ENCODE measurements at regions not wholly inside any gene's neighbourhood (a gene's known extent, or its start where the extent isn't known, plus 50 kb on each side); places are given as distances from the start of the nearest gene placed in this dataset.

- Histone ChIP-seq H3K27me3 (no peaks in the 10 kb centered on the region), H3K36me3 (no peaks in the 10 kb centered on the region), H3K9me3 (peaks cover 0 to 28% (median 15%) of the 10 kb centered on the region in 4 donors), H3K4me3 (no peak overlapping the region), H3K4me1 (no peaks in the 10 kb centered on the region), H3K27ac (no peak overlapping the region)
- intact Hi-C loops (cut with DNase I; ENCODE audit: low total_unique reads) = no loop called here
- DNase-seq = no peak
- 39 to 58% (median 46%) methylated on average over 8 of the region's 8 CpGs for WGBS, 5 donors
- no peak for TF ChIP-seq POLR2AphosphoS5 (IDR thresholded peaks at IDR 0.05)
- no peak for TF ChIP-seq CTCF (IDR thresholded peaks at IDR 0.05)
- TF ChIP-seq EP300 (IDR thresholded peaks at IDR 0.05) = no peak
- no peak for TF ChIP-seq POLR2A (IDR thresholded peaks at IDR 0.05)
Measured at GRCh38 chr5:4275232-4275631, 679.6 kb downstream of the IRX1 start.

- intact Hi-C loops (cut with DNase I; ENCODE audit: low total_unique reads) = no loop called here
- TF ChIP-seq EP300 (IDR thresholded peaks at IDR 0.05) = no peak
- TF ChIP-seq POLR2AphosphoS5 (IDR thresholded peaks at IDR 0.05) = no peak
- no peak for TF ChIP-seq POLR2A (IDR thresholded peaks at IDR 0.05)
- no peak for TF ChIP-seq CTCF (IDR thresholded peaks at IDR 0.05)
- WGBS, 5 donors = 78 to 89% (median 82%) methylated on average over 9 of the region's 9 CpGs
- H3K9me3 ChIP-seq = no peaks in the 10 kb centered on the region
- no peaks in the 10 kb centered on the region for H3K27me3 ChIP-seq
- H3K4me3 ChIP-seq = no peak overlapping the region
- no peaks in the 10 kb centered on the region for H3K4me1 ChIP-seq
- H3K27ac ChIP-seq = no peak overlapping the region
- DNase-seq = no peak
- H3K36me3 ChIP-seq = no peaks in the 10 kb centered on the region
Measured at GRCh38 chr5:4294878-4295277, 699.2 kb downstream of the IRX1 start.

GRCh38 chr5:4295663-4296339 is 700.2 kb downstream of the IRX1 start:
- no peak for TF ChIP-seq POLR2AphosphoS5 (IDR thresholded peaks at IDR 0.05)
- TF ChIP-seq EP300 (IDR thresholded peaks at IDR 0.05) = no peak
- TF ChIP-seq POLR2A (IDR thresholded peaks at IDR 0.05) = no peak
- TF ChIP-seq CTCF (IDR thresholded peaks at IDR 0.05) = no peak
- peak in 1 of 2 donors; percentile 68 for DNase-seq
- no peaks in the 10 kb centered on the region for H3K9me3 ChIP-seq
- no peak overlapping the region for H3K27ac ChIP-seq
- 28 to 32% (median 30%) methylated on average over 13 of the region's 13 CpGs for WGBS, 5 donors
- H3K36me3 ChIP-seq = no peaks in the 10 kb centered on the region
- no peak overlapping the region for H3K4me3 ChIP-seq
- H3K27me3 ChIP-seq = no peaks in the 10 kb centered on the region
- intact Hi-C loops (cut with DNase I; ENCODE audit: low total_unique reads) = no loop called here
- no peaks in the 10 kb centered on the region for H3K4me1 ChIP-seq

GRCh38 chr5:4306057-4306456 is 710.4 kb downstream of the IRX1 start:
- WGBS, 5 donors = 75 to 88% (median 84%) methylated on average over 4 of the region's 4 CpGs
- TF ChIP-seq CTCF (IDR thresholded peaks at IDR 0.05) = no peak
- no peak for TF ChIP-seq POLR2A (IDR thresholded peaks at IDR 0.05)
- no peak for TF ChIP-seq EP300 (IDR thresholded peaks at IDR 0.05)
- TF ChIP-seq POLR2AphosphoS5 (IDR thresholded peaks at IDR 0.05) = no peak

More at GRCh38 chr5:4306057-4306456, 710.4 kb downstream of the IRX1 start:
- no peaks in the 10 kb centered on the region for H3K9me3 ChIP-seq
- H3K4me3 ChIP-seq = no peak overlapping the region
- no peaks in the 10 kb centered on the region for H3K27me3 ChIP-seq
- no peaks in the 10 kb centered on the region for H3K36me3 ChIP-seq
- H3K4me1 ChIP-seq = no peaks in the 10 kb centered on the region
- DNase-seq = no peak
- H3K27ac ChIP-seq = no peak overlapping the region
- intact Hi-C loops (cut with DNase I; ENCODE audit: low total_unique reads) = no loop called here
